ENCODE measurements at regions not wholly inside any gene's neighbourhood (a gene's known extent, or its start where the extent isn't known, plus 50 kb on each side); places are given as distances from the start of the nearest gene placed in this dataset.
"Not testable (repeated sequence)": the region's sequence is repeated elsewhere in the genome, so short reads cannot be mapped to it uniquely, and the experiment has no call there.

- H3K4me3 ChIP-seq (ENCODE audit: low read length), result no peak overlapping the region
- DNase-seq (ENCODE audit: low read depth), result peak; percentile 1
- no peak for TF ChIP-seq CTCF (IDR thresholded peaks at IDR 0.05; ENCODE audit: insufficient read depth, low read depth, low read length, missing control alignments)
These were observed 50.4 kb upstream of the TRAM1L1 start for GRCh38 chr4:117135634-117136354.

DNA sequence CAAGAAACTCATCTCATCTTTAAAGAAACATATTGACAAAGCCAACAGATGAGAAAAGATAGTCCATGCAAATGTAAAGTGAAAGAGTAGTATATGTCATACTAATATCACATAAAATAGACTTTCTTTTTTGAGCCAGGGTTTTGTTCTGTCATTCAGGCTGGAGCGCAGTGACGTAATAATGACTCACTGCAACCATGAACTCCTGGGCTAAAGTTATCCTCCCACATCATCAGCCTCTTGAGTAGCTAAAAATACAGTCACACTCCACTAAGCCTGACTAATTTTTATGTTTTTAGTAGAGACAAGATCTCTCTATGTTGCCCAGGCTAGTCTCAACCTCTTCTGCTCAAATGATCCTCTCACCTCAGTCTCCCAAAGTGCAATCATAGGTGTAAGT, 51.8 kb upstream of the TRAM1L1 start:
- no peak overlapping the region for H3K4me3 ChIP-seq (ENCODE audit: low read length)
- DNase-seq (ENCODE audit: low read depth), result peak; percentile 89
- TF ChIP-seq CTCF (IDR thresholded peaks at IDR 0.05; ENCODE audit: insufficient read depth, low read depth, low read length, missing control alignments), result no peak

DNA sequence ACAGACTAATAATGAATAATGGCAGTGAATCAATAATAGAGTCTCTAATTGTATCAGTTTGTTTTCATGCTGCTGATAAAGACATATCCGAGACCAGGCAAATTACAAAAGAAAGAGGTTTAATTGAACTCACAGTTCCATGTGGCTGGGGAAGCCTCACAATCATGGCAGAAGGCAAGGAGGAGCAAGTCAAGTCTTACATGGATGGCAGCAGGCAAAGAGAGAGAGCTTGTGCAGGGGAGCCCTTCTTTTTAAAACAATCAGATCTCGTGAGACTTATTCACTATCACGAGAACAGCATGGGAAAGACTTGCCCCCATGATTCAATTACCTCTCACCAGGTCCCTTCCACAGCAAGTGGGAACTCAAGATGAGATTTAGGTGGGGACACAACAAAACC, 53.4 kb upstream of the TRAM1L1 start:
- not testable (repeated sequence) for H3K4me3 ChIP-seq (ENCODE audit: low read length); DNase-seq (ENCODE audit: low read depth)

DNA sequence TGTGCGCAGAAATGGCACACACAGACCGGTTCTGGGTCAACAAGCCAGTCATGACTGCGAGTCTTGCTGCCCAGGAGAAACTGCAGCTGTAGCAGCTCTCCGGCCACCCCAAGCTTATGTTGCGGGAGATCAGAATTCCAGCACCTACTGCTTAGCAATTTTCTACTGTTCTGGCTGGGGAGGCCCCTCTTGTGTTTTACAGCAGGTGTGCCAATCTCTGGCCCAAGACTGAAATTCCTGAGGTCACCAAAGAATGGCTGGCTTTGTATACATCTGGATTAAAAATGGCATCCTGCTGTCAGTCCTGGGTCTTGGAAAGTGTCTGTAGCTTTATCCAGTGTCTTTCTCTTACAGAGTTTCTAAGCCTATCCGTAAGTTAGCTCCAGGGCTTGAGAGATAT, 68.9 kb upstream of the TRAM1L1 start:
- no peak for DNase-seq (ENCODE audit: low read depth)
- H3K4me3 ChIP-seq (ENCODE audit: low read length), result no peak overlapping the region
- TF ChIP-seq CTCF (IDR thresholded peaks at IDR 0.05; ENCODE audit: insufficient read depth, low read depth, low read length, missing control alignments), result no peak

DNA sequence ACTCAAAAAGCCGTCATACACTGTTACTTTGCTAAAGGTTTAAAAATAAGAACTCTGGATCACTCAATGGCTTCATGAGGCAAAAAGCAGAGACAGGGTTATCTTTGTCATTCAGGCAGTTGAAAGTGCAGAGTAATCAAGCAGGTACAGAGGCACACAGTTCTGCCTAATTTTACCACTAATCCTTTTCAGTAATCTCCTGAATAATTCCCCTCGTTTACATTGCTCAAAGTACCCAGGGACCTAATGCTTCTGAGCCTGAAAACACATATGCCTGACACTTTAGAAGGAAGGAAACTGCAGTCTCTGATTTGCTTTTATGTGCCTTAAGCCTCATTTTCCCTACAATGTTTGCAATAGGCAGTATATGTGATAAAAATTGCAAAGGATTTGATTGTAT, 71.4 kb upstream of the TRAM1L1 start:
- H3K4me3 ChIP-seq (ENCODE audit: low read length), result no peak overlapping the region
- DNase-seq (ENCODE audit: low read depth), result no peak
- no peak for TF ChIP-seq CTCF (IDR thresholded peaks at IDR 0.05; ENCODE audit: insufficient read depth, low read depth, low read length, missing control alignments)

- no peak for DNase-seq (ENCODE audit: low read depth)
- TF ChIP-seq CTCF (IDR thresholded peaks at IDR 0.05; ENCODE audit: insufficient read depth, low read depth, low read length, missing control alignments), result no peak
- no peak overlapping the region for H3K4me3 ChIP-seq (ENCODE audit: low read length)
These were observed 72.0 kb upstream of the TRAM1L1 start for GRCh38 chr4:117157360-117157759.

DNA sequence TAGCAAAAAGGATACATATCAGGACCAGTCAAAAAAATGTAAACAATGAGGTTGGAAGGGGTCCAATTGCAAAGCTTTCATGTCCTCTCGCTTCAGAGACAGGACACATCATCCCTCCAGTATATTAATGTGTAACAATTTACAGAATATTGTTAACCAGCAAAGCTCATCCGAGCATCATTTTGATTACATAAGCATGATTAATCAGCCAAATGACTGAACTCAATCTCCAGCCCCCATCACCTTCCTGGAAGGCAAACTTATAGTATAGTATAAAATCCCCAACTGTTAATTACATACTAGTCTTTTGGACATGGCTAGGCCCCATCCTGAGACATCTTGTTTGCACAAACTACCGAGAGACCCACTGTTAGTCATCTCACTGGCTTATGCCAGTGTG, 77.6 kb upstream of the TRAM1L1 start:
- no peak overlapping the region for H3K4me3 ChIP-seq (ENCODE audit: low read length)
- no peak for TF ChIP-seq CTCF (IDR thresholded peaks at IDR 0.05; ENCODE audit: insufficient read depth, low read depth, low read length, missing control alignments)
- no peak for DNase-seq (ENCODE audit: low read depth)

All from epithelial cell of esophagus (primary cell).